ENCODE measurements at regions not wholly inside any gene's neighbourhood (a gene's known extent, or its start where the extent isn't known, plus 50 kb on each side); places are given as distances from the start of the nearest gene placed in this dataset.

DNA sequence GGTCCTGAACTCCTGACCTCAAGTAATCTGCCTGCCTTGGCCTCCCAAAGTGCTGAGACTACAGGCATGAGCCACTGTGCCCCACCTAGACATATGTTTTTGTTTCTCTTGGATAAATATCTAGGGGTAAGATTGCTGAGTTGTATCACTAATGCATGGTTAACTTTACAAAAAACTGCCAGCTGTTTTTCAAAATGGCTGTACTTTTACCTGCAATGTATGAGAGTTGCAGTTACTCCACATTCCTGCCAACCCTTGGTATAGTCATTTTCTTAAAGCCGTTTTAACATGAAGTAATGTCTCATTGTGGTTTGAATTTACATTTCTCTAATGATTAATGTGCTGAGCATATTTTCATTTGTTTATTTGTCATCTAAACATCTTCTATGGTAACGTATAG, 289.7 kb downstream of the UTRN start:
- Histone ChIP-seq H3K23me2 (ENCODE audit: low read depth, low read length) (no peaks in the 10 kb centered on the region), H3K4me1 (replicated peaks in 1 of 4; ENCODE audit: control insufficient read depth in 3 of 4, insufficient read depth in 4 of 4, low read length in 3 of 4) (no peaks in the 10 kb centered on the region), H2AFZ (ENCODE audit: low read length) (no peak overlapping the region), H3K4me3 (ENCODE audit: extremely low read depth in 1 of 4, insufficient read depth in 2 of 4, low read depth in 3 of 4, low read length in 4 of 4) (no peak overlapping the region), H2BK5ac (ENCODE audit: low read depth, low read length) (no peak overlapping the region), H3K9me3 (ENCODE audit: insufficient read depth in 2 of 2, low read depth in 1 of 2, low read length in 1 of 2) (no peaks in the 10 kb centered on the region), H2AK5ac (ENCODE audit: low read depth, low read length) (no peak overlapping the region), H3K14ac (ENCODE audit: insufficient read length) (no peak overlapping the region), H3K79me1 (ENCODE audit: low read depth, low read length) (no peaks in the 10 kb centered on the region), H3K27ac (ENCODE audit: low read depth, low read length) (no peak overlapping the region), H4K91ac (replicated peaks; ENCODE audit: insufficient read length, low read length) (no peak overlapping the region), H2BK12ac (ENCODE audit: low read depth, low read length) (no peak overlapping the region), H3K4ac (replicated peaks; ENCODE audit: insufficient read length, low read depth, low read length) (no peak overlapping the region), H3K36me3 (ENCODE audit: control insufficient read depth in 2 of 4, insufficient read depth in 4 of 4, low read length in 3 of 4) (peaks cover 0 to 7% (median 2%) of the 10 kb centered on the region in 4 experiments; a peak in 2 of 8 replicates), H3K9ac (replicated peaks in 1 of 4; ENCODE audit: extremely low read depth in 1 of 4, low read depth in 3 of 4, low read length in 3 of 4) (no peak overlapping the region), H3K56ac (replicated peaks; ENCODE audit: insufficient read length, low read depth, low read length) (no peak overlapping the region), H3K18ac (ENCODE audit: extremely low read depth, low read length) (no peak overlapping the region), H2BK15ac (ENCODE audit: low read length) (no peak overlapping the region), H3K23ac (ENCODE audit: insufficient read length) (no peak overlapping the region), H4K20me1 (replicated peaks in 1 of 2; ENCODE audit: control insufficient read depth in 1 of 2, insufficient read depth in 2 of 2, low read length in 2 of 2) (no peaks in the 10 kb centered on the region), H3K79me2 (ENCODE audit: control insufficient read depth in 1 of 2, insufficient read depth in 2 of 2, low read length in 2 of 2) (no peaks in the 10 kb centered on the region), H3K4me2 (ENCODE audit: insufficient read depth in 1 of 2, low read depth in 2 of 2, low read length in 2 of 2) (no peak overlapping the region), H4K8ac (ENCODE audit: extremely low read depth, insufficient read depth, low read length) (no peak overlapping the region), H4K5ac (ENCODE audit: insufficient read length, low read depth, low read length) (no peak overlapping the region), H2BK20ac (ENCODE audit: low read length) (no peak overlapping the region), H3K27me3 (replicated peaks in 1 of 4; ENCODE audit: control insufficient read depth in 3 of 4, extremely low read depth in 1 of 4, insufficient read depth in 3 of 4, low read length in 3 of 4) (no peaks in the 10 kb centered on the region), H2BK120ac (replicated peaks; ENCODE audit: low read depth, low read length) (no peak overlapping the region)
- no peak for FAIRE-seq
- 81% methylated on average over 2 of the region's 2 CpGs; no CpG with 5 or more reads in 1 of the 2 experiments for WGBS, 2 experiments (ENCODE audit: extremely low coverage in 1 of 2, insufficient coverage in 1 of 2, insufficient read length in 1 of 2, insufficient replicate concordance in 2 of 2, low coverage in 1 of 2, low lambda C conversion rate in 2 of 2, missing lambda C conversion rate in 1 of 2)
- no peak for DNase-seq (ENCODE audit: low read depth in 1 of 2, low spot score in 2 of 2)
- POLR2A ChIA-PET (ENCODE audit: partially characterized antibody) = no interaction called here
- TF ChIP-seq RBBP5 (IDR thresholded peaks at IDR 0.05; ENCODE audit: borderline replicate concordance, low read depth, low read length) = no peak
- CTCF ChIA-PET (ENCODE audit: partially characterized antibody) = no interaction called here

Measured in H1 (cell line).